ENCODE measurements at regions not wholly inside any gene's neighbourhood (a gene's known extent, or its start where the extent isn't known, plus 50 kb on each side); places are given as distances from the start of the nearest gene placed in this dataset.

GRCh38 chr4:24196785-24197184, 306.9 kb upstream of the PPARGC1A start:
- intact Hi-C loops (cut with DNase I), result no loop called here
- TF ChIP-seq, protein P1, sequence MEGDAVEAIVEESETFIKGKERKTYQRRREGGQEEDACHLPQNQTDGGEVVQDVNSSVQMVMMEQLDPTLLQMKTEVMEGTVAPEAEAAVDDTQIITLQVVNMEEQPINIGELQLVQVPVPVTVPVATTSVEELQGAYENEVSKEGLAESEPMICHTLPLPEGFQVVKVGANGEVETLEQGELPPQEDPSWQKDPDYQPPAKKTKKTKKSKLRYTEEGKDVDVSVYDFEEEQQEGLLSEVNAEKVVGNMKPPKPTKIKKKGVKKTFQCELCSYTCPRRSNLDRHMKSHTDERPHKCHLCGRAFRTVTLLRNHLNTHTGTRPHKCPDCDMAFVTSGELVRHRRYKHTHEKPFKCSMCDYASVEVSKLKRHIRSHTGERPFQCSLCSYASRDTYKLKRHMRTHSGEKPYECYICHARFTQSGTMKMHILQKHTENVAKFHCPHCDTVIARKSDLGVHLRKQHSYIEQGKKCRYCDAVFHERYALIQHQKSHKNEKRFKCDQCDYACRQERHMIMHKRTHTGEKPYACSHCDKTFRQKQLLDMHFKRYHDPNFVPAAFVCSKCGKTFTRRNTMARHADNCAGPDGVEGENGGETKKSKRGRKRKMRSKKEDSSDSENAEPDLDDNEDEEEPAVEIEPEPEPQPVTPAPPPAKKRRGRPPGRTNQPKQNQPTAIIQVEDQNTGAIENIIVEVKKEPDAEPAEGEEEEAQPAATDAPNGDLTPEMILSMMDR (IDR thresholded peaks at IDR 0.05), result no peak
- ATAC-seq (peak in 3 of 4 donors; percentile 37 to 82 (median 70)), DNase-seq (no peak)
- H3K4me3 ChIP-seq, result no peak overlapping the region
- WGBS, 3 donors, result 20 to 33% (median 21%) methylated on average over 1 of the region's 1 CpG
- H3K27me3 ChIP-seq (ENCODE audit: insufficient read depth in 3 of 3, low read length in 2 of 3), result no peaks in the 10 kb centered on the region
- H3K4me1 ChIP-seq, result no peaks in the 10 kb centered on the region
- H3K27ac ChIP-seq, result no peak overlapping the region
- H3K36me3 ChIP-seq (ENCODE audit: insufficient read depth in 1 of 2, low read depth in 1 of 2), result no peaks in the 10 kb centered on the region
- H3K9me3 ChIP-seq, result no peaks in the 10 kb centered on the region

- no peaks in the 10 kb centered on the region for H3K4me1 ChIP-seq
- no peak overlapping the region for H3K27ac ChIP-seq
- DNase-seq (no peak), ATAC-seq (peak in 3 of 4 donors; percentile 74 to 85 (median 81))
- no peaks in the 10 kb centered on the region for H3K36me3 ChIP-seq (ENCODE audit: insufficient read depth in 1 of 2, low read depth in 1 of 2)
- TF ChIP-seq, protein P1 (IDR thresholded peaks at IDR 0.05), result no peak
- H3K27me3 ChIP-seq (ENCODE audit: insufficient read depth in 3 of 3, low read length in 2 of 3), result no peaks in the 10 kb centered on the region
- H3K4me3 ChIP-seq, result no peak overlapping the region
- no peaks in the 10 kb centered on the region for H3K9me3 ChIP-seq
- intact Hi-C loops (cut with DNase I), result no loop called here
- WGBS, 3 donors, result 52 to 82% (median 54%) methylated on average over 3 of the region's 3 CpGs
Measured at GRCh38 chr4:24195991-24196736, 306.3 kb upstream of the PPARGC1A start.

GRCh38 chr4:24192018-24192641, 302.3 kb upstream of the PPARGC1A start:
- H3K4me1 ChIP-seq, result no peaks in the 10 kb centered on the region
- WGBS, 3 donors, result 85 to 90% (median 87%) methylated on average over 6 of the region's 6 CpGs
- no peak for DNase-seq
- H3K27ac ChIP-seq, result no peak overlapping the region
- no peak for ATAC-seq
- no peaks in the 10 kb centered on the region for H3K36me3 ChIP-seq (ENCODE audit: insufficient read depth in 1 of 2, low read depth in 1 of 2)
- H3K27me3 ChIP-seq (ENCODE audit: insufficient read depth in 3 of 3, low read length in 2 of 3), result no peaks in the 10 kb centered on the region
- intact Hi-C loops (cut with DNase I), result no loop called here
- H3K9me3 ChIP-seq, result no peaks in the 10 kb centered on the region
- TF ChIP-seq, protein P1 (IDR thresholded peaks at IDR 0.05), result no peak
- no peak overlapping the region for H3K4me3 ChIP-seq

DNA sequence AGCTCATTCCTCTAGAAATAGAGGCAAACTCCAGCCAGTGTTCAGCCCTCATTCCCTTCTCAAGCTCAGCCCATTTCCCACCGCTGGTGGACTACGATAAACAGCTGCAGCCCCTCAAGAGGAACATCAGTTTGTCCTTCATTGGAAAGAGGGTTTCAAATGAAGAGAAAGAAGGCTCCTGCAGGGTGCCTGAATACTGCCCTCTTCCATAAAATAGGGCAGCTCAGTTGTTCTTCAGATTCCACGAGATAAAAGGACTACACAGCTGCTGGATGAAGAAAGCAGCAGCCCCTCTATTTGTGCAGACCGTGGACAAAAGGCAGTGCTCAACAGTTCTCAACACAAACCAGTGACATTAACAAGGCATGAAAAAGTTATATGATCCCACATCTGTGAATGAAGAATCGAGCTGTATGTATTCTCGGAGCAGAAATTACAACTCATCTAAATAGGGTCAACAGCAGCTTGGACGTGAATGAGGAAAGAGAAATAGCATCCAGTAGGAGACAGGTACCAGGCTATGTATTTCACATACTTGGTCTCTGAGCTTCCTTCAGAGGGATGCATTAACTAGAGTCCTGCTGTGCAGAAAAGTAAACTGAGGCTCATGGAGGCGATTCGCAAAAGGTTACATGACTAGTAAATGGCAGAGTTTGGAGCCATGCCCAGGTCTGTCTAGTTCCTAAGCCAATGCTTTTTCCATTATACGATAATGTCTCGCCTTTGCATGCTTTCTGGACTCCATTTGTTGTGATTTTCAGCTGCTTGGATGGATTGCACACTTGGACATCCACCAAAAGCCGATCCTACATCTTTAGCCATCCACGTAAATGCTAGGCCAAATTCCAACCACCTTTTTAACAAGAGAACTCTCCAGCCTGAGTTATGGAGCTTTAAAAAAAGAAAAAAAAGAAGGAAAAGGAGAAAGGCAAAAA, 301.2 kb upstream of the PPARGC1A start:
- no peaks in the 10 kb centered on the region for H3K27me3 ChIP-seq (ENCODE audit: insufficient read depth in 3 of 3, low read length in 2 of 3)
- intact Hi-C loops (cut with DNase I), result no loop called here
- ATAC-seq (no peak), DNase-seq (no peak)
- no peak overlapping the region for H3K27ac ChIP-seq
- WGBS, 3 donors, result 49 to 57% (median 53%) methylated on average over 13 of the region's 13 CpGs
- no peaks in the 10 kb centered on the region for H3K4me1 ChIP-seq
- H3K36me3 ChIP-seq (ENCODE audit: insufficient read depth in 1 of 2, low read depth in 1 of 2), result no peaks in the 10 kb centered on the region
- TF ChIP-seq, protein P1 (IDR thresholded peaks at IDR 0.05), result no peak
- H3K4me3 ChIP-seq, result no peak overlapping the region
- H3K9me3 ChIP-seq, result no peaks in the 10 kb centered on the region
